HT1080 (cell line): ENCODE measurements at regions not wholly inside any gene's neighbourhood (a gene's known extent, or its start where the extent isn't known, plus 50 kb on each side); places are given as distances from the start of the nearest gene placed in this dataset.
"Not testable (repeated sequence)": the region's sequence is repeated elsewhere in the genome, so short reads cannot be mapped to it uniquely, and the experiment has no call there.

ENCODE experiments used
- DNase-seq: peaks from one replicate; pipeline ENCODE4 v3.0.0-alpha.2; 2015; ENCODE audit warnings: low read depth

GRCh38 chr2:185988907-185989306 lies 250.3 kb downstream of the FSIP2 start:
- DNase-seq = not testable (repeated sequence)

- no peak for DNase-seq
Measured at GRCh38 chr2:185990861-185991525, 252.4 kb downstream of the FSIP2 start.

- no peak for DNase-seq
Measured at GRCh38 chr2:185998562-185999070, 260.0 kb downstream of the FSIP2 start.

- DNase-seq = no peak
Measured at GRCh38 chr2:186009341-186009740, 270.7 kb downstream of the FSIP2 start.

GRCh38 chr2:186017278-186017677 lies 278.7 kb downstream of the FSIP2 start:
- DNase-seq = no peak

- DNase-seq = no peak
Measured at GRCh38 chr2:186024921-186025320, 286.3 kb downstream of the FSIP2 start.

GRCh38 chr2:186027922-186028321 lies 289.3 kb downstream of the FSIP2 start:
- no peak for DNase-seq

GRCh38 chr2:186031229-186031628 lies 292.6 kb downstream of the FSIP2 start:
- DNase-seq = no peak

GRCh38 chr2:186032102-186032738 lies 293.6 kb downstream of the FSIP2 start:
- no peak for DNase-seq

GRCh38 chr2:186032930-186033329 lies 294.3 kb downstream of the FSIP2 start:
- DNase-seq = no peak

GRCh38 chr2:186033541-186033940 lies 294.9 kb downstream of the FSIP2 start:
- no peak for DNase-seq

- DNase-seq = no peak
Measured at GRCh38 chr2:186036862-186037449, 298.4 kb downstream of the FSIP2 start.

- no peak for DNase-seq
Measured at GRCh38 chr2:186042207-186043028, 303.8 kb downstream of the FSIP2 start.

- DNase-seq = no peak
Measured at GRCh38 chr2:186044761-186045160, 306.2 kb downstream of the FSIP2 start.

- no peak for DNase-seq
Measured at GRCh38 chr2:186052930-186053329, 314.3 kb downstream of the FSIP2 start.

GRCh38 chr2:186058614-186059013 lies 320.0 kb downstream of the FSIP2 start:
- DNase-seq = no peak

- no peak for DNase-seq
Measured at GRCh38 chr2:186059096-186059495, 320.5 kb downstream of the FSIP2 start.

GRCh38 chr2:186060744-186061440 lies 322.3 kb downstream of the FSIP2 start:
- DNase-seq = no peak

GRCh38 chr2:186064507-186064906 lies 325.9 kb downstream of the FSIP2 start:
- DNase-seq = no peak

- no peak for DNase-seq
Measured at GRCh38 chr2:186065491-186065890, 326.9 kb downstream of the FSIP2 start.

- DNase-seq = no peak
Measured at GRCh38 chr2:186068139-186068801, 329.7 kb downstream of the FSIP2 start.
